T47D (cell line): ENCODE measurements at regions not wholly inside any gene's neighbourhood (a gene's known extent, or its start where the extent isn't known, plus 50 kb on each side); places are given as distances from the start of the nearest gene placed in this dataset.
"Not testable (repeated sequence)": the region's sequence is repeated elsewhere in the genome, so short reads cannot be mapped to it uniquely, and the experiment has no call there.

Source experiments
- DNase-seq, 2 experiments: peaks; one replicate each; pipeline versions ENCODE4 v3.0.0 to v3.0.0-alpha.2; 2011 to 2012; ENCODE audit warnings: low read depth in 1 of 2, low spot score in 1 of 2
- JUND ChIP-seq: IDR thresholded peaks from 2 replicates; pipeline ENCODE4 v1.6.1; 2012; ENCODE audit warnings: low read depth
- in situ Hi-C: cut with HindIII; loops from 2 replicates; pipeline ENCODE4 v1.10.0; 2016; ENCODE audit warnings: low sequenced_read_pairs, low pct_unique_long_range_greater_than_20kb

DNA sequence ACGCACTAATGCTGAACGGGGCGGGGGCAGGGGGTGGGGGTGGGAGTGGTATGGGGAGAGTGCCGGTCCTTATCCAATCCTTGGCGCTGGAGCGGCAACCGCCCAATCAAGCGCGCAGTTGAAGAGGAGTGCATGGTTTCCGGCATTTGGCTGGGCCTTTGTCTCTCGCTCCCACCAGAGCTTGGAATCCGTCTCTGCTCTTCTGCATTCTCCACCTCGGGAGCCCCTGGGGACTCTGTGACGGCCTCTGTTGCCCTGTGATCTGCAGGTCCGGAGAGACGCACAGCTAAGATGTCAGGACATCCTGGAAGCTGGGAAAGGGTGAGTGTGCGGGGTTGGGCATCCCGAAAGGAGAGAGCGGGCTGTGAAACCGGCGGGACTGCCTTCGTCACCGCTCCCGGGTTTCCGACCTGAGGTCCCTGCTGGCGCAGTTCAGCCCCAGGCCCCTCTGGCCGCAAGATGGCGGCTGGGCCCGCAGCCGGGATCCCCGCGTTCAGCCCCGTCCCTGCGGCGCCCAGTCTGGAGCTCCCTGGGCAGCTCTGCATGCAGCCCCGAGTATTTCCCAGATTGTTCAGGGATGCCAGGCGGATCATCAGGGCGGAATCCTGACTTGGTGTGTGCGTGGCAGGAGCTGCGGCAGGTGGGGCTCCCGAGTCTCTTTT lies 53.6 kb upstream of the ZNF254 start:
- no peak for TF ChIP-seq JUND
- in situ Hi-C loops = no loop called here
- peak; percentile 90 to 93 for DNase-seq

DNA sequence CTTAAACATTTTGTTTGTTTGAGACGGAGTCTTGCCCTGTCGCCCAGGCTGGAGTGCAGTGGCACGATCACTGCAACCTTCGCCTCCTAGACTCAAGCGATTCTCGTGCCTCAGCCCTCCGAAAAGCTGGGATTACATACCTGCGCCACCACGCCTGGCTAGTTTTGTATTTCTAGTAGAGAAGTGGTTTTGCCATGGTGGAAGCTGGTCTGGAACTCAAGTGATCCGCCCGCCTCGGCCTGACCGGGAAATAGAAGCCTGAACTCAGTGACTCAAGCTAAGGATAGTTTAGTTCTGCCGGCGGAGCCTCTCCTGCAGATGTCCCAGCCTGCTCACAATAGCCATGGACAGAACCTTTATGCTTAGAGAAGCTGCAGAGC lies 53.0 kb upstream of the ZNF254 start:
- no peak for TF ChIP-seq JUND
- in situ Hi-C loops = no loop called here
- peak in 1 of 2 experiments; percentile 11 for DNase-seq

DNA sequence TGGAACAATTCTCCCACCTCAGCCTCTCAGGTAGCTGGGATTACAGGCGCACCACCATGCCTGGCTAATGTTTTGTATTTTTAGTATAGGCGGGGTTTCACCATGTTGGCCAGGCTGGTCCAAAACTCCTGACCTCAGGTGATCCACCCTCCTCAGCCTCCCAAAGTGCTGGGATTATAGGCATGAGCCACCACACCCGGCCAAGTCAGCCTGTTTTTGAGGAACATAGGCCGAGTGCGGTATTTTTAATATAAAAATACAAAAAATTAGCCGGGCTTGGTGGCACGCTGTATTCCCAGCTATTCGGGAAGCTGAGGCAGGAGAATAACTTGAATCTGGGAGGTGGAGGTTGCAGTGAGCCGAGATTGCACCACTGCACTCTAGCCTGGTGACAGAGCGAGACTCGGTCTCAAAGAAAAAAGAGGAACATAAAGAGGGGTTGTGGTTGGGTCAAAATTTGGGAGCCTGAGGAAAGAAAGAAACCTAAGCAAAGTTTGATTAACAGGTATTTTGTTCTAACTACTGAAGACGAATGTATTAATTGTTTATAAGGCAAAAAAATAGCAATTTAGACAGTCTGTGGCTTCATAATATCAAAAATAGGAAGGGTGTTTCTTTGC lies 51.6 kb upstream of the ZNF254 start:
- in situ Hi-C loops = not testable (repeated sequence)

More for the DNA sequence above, 51.6 kb upstream of the ZNF254 start:
- DNase-seq = not testable (repeated sequence)
